ENCODE measurements at regions not wholly inside any gene's neighbourhood (a gene's known extent, or its start where the extent isn't known, plus 50 kb on each side); places are given as distances from the start of the nearest gene placed in this dataset.
"Not testable (repeated sequence)": the region's sequence is repeated elsewhere in the genome, so short reads cannot be mapped to it uniquely, and the experiment has no call there.

DNA sequence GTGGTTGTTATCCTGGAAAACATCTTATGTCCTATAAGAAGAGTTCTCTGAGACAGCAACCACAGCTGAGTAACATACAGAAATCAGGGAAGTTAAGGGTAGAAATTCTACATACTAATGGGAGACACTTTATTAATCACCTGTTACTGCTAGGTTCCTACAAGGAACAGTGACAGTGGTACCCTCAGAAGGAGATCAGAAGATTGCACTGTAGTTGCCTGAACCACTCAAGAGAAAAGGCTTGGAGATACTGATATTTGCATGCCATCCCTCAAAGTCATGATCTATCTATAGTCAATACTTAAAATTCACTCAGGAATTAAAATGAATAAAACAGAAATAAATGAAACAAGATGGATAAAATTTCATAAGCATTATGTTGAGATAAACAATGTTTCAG, 136.0 kb downstream of the LMLN start:
- DNase-seq (ENCODE audit: low read depth in 2 of 2), result no peak

DNA sequence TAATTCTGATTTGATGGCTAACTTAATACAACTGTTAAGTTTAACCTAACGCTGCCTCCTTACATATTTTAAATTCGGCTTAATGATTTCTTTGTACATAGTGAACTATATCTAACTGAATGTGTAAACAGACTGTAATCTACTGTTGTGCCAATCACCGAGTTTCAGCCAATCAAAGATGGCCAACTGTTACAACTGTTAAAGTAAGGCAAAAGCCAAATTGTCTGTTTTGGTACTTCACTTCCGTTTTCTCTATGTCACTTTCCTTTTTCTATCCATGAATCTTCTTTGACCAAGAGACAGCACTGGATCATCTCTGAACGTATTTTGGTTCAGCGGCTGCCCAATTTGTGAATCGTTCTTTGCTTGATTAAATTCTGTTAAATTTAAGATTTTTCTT, 137.0 kb downstream of the LMLN start:
- no peak for DNase-seq (ENCODE audit: low read depth in 2 of 2)

DNA sequence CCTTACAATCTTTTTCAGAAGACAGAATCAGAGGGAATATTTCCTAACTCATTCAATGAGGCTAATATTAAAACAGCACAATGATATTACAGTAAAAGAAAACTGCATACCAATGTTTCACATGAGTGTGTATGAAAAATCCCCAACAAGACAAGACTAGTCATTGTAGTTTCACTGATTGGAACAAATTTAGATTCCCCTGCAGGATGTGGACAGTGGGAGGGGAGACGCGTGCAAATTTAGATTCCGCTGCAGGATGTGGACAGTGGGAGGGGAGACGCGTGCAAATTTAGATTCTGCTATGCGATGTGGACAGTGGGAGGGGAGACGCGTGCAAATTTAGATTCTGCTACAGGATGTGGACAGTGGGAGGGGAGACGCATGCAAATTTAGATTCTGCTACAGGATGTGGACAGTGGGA, 138.7 kb downstream of the LMLN start:
- not testable (repeated sequence) for DNase-seq (ENCODE audit: low read depth in 2 of 2)

DNA sequence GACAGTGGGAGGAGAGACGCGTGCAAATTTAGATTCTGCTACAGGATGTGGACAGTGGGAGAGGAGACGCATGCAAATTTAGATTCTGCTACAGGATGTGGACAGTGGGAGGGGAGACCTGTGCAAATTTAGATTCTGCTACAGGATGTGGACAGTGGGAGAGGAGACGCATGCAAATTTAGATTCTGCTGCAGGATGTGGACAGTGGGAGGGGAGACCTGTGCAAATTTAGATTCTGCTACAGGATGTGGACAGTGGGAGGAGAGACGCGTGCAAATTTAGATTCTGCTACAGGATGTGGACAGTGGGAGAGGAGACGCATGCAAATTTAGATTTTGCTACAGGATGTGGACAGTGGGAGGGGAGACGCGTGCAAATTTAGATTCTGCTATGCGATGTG, 143.1 kb downstream of the LMLN start:
- DNase-seq (ENCODE audit: low read depth in 2 of 2), result not testable (repeated sequence)

DNA sequence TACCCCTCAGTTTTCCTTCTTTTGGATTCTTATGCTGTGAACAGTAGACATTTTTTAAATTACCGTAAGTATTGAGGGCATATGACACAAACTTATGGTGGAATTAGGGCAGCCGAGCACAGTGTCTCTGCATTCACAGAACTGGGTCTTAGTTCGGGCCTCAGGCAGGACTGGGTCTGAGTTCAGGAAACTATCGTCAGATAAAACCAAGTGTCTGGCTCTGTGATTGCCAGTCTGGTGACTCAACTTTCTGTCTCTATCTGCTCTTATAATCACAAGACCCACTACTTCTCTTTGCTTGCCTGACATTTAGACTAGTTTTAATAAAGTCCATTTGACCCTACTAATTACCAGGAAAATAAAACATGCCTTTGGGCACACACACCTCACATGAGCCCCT, 146.2 kb downstream of the LMLN start:
- DNase-seq (ENCODE audit: low read depth in 2 of 2), result no peak

DNA sequence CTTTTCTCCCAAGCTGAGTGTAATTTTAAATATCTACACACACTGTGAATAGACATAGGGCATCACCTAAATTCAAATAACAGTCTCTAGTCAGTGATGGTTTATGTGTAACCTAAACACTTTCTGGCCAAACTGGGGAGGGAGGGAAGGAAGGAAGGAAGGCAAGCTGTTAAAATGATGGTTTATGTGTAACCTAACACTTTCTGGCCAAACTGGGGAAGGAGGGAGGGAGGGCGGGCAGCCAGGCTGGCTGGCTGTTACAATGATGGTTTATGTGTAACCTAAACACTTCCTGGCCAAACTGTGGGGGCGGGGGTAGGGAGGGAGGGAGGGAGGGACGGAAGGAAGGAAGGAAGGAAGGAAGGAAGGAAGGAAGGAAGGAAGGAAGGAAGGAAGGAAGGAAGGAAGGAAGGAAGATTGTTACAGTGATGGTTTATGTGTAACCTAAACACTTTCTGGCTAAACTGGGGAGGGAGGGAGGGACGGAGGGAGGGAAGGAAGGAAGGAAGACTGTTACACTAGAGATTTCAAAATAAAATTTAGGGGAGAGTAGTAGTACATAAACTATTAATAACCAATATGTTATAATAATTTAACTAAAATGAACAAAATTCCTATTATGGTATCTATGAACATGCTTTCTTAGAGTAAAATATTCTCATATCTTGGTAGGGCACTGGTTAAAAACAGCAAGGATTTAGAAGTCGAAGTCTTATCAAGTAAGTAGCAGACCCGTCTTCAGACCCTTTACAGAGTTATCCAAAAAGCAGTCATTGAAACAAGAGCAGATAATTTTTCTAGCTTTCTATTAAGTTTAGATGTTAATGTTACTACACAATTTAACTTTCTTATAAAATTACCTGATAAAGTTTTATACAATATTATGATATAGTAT, 148.1 kb downstream of the LMLN start:
- DNase-seq (ENCODE audit: low read depth in 2 of 2), result no peak

DNA sequence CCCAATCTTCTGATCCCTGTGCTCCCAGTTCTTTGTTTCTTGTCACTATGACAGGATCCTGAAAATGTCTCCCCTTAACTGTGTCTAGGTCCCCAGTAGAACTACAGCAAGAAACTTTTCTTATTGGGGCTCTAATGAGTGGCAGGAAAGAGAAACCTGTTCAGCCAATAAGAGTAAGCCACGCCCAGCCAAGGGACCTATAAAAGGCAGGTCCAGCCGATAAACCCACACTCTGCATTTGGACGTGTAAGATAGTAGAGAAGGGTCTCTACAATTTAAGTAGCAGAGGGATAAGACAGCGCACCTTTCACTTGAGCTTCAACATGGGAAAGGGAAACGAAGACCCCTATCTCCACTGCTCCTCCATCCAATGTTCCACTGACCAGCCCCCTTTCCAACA, 149.9 kb downstream of the LMLN start:
- no peak for DNase-seq (ENCODE audit: low read depth in 2 of 2)

DNA sequence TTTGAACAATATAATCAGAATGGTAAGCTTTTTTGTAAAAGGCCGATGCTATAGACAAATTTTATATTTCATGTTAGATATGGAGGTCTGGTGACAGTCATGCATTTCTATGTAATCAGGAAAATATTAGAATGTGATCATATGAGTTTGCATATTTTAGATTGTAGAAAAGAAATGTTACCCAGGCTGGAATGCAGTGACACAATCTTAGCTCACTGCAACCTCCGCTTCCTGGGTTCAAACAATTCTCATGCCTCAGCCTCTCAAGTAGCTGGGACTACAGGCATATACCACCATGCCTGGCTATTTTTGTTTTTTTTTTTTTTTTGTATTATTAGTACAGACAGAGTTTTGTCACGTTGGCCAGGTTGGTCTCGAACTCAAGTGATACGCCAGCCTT, 152.0 kb downstream of the LMLN start:
- no peak for DNase-seq (ENCODE audit: low read depth in 2 of 2)

DNA sequence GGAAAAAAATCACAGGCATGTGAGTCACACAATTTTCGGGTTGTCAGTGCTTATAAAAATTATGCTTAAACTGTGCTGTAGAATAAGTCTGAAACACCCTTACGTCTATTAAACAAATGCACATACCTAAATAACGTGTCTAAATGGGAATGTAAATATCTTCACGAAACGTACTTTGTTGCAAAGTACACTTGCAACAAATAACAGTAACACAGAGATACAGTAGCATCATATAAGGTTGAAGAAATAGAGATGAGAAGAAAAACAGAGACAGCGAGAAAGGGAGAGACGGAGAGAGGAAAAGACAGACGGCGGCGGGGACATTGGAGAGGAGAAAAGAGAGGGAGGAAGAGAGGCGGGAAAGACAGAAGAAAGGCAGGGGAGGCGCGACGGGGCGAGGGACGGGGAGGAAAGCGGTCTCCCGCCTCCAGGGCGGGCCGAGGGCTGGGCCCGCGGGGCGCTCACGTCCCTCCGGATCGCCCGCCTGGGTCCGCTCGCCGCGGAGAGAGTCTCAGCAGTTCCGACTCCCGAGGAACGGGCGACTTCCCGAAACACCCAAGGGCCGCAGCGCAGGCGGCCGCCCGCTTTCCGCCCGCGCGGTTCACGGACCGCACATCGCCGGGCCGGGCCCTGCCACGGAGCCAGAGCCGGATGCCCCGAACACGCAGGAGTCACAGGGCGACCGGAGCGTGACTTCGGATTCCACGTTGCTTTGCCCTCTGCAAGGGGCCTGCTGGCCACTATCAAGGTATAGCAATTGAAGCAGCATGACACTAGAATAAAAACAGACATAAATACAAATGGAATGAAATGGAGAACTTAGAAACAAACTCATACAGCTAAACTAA, 153.4 kb downstream of the LMLN start:
- DNase-seq (ENCODE audit: low read depth in 2 of 2), result peak in 1 of 2 donors; percentile 2

DNA sequence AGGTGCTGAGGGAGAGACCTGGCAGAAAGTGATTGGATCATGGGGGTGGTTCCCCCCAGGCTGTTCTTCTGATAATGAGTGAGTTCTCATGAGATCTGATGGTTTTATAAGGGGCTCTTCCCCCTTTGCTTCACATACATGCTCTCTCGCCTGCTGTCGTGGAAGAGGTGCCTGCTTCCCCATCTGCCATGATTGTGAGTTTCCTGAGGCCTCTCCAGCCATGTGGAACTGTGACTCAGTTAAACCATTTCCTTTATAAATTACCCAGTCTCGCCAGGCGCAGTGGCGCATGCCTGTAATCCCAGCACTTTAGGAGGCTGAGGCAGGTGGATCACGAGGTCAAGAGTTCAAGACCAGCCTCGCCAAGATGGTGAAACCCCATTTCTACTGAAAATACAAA, 154.5 kb downstream of the LMLN start:
- DNase-seq (ENCODE audit: low read depth in 2 of 2), result not testable (repeated sequence)

DNA sequence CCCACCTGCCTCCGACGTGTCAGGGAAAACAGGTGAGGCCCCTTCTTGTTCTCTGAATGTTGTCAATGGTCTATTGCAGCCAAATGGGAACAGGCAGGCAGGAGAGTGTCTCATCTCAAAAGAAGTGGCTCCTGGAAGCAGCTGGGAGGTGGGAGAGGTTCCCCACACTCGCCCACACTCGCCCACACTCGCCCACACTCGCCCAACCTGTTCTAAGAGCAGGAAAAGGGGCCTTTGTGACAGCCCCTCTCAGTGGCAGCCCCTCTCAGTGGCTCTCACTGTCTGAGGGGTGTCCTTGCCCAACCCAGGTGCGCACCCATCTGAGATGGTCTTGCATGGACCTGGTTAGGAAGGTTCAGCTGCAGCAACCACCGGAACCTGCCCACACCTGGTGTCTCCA, 162.2 kb downstream of the LMLN start:
- DNase-seq (ENCODE audit: low read depth in 2 of 2), result not testable (repeated sequence)

DNA sequence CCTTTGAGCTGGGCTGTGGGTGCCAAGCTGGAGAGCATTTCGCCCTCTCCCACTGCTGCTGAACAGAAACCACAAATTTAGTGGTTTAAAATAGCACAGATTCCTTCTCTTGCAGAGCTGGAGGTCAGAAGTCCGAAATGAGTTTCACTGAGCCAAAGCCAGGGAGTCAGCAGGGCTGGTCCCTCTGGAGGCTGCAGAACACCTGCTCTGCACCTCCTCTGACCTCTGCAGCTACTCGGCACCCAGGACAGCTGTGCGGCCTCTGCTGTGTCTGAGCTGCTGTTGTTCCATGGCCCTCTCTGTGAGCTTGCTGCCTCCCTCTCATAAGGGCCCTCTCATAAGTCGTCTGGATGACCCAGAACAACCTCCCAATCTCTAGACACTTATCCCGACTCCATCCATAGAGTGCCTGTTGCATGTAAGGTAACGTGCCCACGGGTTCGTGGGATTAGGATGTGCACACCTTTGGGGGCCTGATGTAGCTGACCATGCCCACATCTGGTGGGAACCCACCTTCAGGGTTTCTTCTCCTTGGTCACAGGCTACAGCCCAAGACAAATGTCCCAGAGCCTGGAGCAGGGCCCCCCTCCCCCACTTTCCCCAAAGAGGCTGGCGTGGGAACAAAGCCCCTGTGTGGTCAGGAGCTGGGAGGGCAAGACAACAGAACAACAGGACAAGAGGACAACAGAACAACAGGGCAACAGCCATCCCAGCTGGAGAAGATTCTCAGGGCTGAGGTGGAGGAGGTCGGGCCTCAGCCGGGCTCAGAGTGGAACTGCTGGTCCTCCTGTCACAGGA, 177.2 kb downstream of the LMLN start:
- not testable (repeated sequence) for DNase-seq (ENCODE audit: low read depth in 2 of 2)

DNA sequence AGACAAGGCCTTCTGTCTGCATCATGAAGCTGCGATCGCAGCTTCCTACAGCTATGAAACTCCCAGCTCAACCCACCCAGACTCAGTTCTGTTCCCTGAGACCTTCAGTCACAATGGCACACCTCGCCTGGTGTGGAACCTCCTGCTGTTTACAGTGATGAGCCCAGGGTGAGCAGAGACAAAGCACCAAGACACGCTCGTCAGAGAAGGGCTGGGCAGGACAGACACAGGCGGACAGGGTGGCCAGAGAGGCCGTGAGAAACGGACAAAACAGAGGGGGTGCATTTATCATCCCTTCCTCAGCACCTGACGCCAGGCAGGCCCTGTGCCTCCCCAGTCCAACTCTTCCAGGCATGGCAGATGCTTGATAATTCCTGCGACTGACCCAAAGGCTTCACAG, 178.2 kb downstream of the LMLN start:
- DNase-seq (ENCODE audit: low read depth in 2 of 2), result not testable (repeated sequence)

DNA sequence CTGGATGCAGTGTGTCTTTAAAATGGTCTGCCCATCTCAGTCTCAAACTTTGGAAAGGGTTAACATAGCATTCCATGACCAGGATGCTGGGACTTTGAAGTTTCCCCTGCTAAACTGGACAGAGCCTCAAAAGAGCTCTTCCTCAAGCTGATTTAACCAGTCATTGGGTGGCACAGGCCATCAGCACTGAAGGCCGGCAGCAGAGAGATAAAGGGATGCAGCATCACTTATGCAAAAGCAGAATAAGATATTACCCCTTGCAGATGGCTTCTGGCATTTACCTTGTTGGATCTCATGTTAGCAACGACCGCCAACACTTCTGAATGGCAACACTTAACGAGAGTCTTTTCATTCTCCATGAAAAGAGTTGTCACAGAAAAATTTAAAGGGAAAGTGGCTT, 179.0 kb downstream of the LMLN start:
- DNase-seq (ENCODE audit: low read depth in 2 of 2), result not testable (repeated sequence)

DNA sequence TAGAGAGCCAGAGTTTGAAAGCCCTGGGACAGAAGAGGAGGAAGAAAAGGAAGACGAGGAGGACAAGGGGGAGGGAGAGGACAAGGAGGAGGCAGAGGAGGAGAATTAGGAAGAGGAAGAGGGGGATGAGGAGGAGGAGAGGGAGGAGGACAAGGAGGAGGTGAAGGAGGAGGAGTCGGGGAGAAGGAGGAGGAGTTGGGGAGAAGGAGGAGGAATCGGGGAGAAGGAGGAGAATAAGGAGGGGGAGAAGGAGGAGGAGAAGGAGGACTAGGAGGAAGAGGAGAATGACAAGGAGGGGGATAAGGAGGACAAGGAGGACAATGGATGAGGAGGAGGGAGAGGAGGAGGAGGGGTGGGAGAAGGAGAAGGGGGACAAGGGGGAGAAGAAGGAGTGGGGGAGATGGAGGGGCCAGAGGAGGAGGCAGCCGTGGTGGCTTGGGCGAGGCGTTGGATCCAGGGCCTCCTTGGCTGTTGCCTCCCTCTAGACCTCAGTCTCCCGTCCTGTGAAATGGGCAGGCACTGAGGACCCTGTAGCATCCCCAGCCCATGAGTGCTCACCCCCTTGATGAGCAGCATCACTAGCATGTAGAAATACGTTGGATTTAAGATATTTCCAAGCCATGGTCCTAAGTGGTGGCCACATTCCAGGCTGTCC, 179.6 kb downstream of the LMLN start:
- not testable (repeated sequence) for DNase-seq (ENCODE audit: low read depth in 2 of 2)

DNA sequence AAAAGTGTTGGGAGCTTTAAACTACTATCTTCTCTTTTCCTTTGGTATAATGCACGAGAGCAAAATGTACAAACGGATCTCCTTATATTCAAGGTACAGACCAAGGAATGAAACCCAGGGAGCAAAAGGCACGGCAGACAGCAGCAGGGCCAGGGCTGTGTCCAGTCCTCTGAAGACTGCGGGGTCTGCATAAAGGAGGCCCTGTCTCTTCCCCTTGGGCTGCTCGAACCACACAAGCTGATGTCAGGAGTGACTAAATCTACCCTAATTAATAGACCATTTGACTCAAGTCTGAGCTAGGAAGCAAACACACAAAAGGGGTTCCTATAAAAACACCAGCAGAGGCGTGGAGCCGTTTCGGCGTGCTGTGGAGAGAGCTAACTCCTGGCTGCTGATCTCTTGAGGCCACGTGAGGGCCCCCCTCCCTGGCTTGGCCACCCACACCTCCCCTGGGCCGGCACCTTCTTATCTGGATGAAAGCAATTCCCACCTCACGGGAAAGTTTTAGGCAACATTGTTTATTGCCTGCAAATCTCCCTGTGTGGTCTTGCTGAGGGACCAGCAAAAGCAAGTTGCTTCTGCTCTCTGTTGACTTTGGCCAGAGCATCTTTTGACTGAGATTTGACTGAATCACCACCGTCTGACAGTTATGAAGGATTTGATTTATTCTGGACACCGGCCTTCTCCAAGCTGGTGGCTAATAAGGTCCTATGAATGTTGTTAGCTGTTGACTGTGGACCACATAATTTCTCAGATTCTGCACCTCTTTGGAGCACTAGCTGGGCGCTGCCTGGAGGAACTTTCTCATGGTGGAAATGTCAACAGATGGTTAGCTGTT, 183.5 kb downstream of the LMLN start:
- DNase-seq (ENCODE audit: low read depth in 2 of 2), result not testable (repeated sequence)

DNA sequence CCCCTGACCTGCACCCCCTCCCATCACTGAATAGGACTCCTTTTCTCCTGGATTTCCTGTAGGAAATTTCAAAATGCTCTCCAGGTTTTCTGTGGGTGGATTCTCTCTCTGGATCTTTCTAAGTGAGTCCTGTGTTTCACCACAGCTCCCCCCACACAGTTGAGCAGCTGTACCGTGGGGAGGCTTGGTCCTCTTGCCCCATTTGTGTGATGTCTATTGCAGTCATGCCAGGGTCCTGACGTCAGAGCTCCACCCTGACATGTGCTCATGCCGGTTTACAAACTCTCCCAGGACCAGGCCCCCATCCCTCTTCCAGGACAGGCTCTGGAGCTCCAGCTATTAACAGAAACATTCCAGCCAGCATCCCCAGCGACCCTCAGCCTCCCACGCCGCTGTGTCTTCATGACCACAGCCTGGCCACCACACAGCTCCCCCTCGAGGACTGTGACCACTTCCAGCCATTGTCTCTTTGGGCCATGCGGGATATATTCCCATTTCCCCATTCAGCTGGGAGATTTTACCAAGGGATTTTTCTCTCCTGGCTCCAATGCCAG, 185.3 kb downstream of the LMLN start:
- peak in 1 of 2 donors; percentile 6 for DNase-seq (ENCODE audit: low read depth in 2 of 2)

DNA sequence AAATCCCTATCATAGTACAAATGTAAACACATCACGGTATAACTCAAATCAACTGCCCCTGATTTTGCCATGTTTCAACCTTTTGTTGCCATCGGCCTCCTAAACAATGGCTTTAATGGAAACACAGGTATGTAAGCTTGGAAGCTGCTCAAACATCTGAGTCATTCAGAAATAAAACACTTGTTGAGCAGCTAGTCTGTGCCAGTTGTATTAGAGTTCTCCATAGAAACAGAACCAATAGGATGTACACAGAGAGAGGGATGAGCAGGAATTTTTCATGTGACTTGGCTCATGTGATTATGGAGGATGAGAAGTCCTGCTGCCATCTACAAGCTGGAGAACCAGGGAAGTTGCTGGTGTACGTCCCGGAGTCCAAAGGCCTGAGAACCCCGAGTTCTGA, 186.1 kb downstream of the LMLN start:
- DNase-seq (ENCODE audit: low read depth in 2 of 2), result peak; percentile 56 to 84

DNA sequence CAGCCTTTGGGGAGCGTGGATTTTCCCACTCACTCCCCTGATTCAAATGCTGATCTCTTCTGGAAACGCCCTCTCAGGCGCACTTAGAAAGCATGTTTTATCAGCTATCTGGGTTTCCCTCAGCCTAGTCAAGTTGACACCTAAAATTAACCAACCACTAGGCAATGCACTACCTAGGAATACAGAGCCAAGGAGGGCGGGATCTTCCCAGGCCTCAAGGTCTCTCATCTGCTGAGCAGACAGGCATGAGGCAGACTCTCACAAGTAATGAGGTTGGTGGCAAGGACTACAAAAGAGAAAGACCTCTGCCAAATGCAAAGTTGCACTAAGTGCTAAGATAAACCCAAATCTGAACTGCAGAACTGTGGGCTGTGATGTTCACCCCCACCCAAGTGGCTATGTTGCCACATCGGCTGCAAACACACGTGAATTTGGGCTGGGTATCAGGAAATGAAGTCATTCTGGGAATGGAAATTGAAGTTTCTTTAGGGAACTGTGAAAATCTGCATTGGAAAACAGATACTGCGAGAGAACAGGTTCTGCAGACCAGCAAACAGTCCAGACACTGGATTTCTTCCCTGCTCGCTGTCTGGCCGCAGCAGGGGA, 186.6 kb downstream of the LMLN start:
- not testable (repeated sequence) for DNase-seq (ENCODE audit: low read depth in 2 of 2)
